ENCODE measurements at regions not wholly inside any gene's neighbourhood (a gene's known extent, or its start where the extent isn't known, plus 50 kb on each side); places are given as distances from the start of the nearest gene placed in this dataset.

- TF ChIP-seq CTCF (IDR thresholded peaks at IDR 0.05) (no peak), POLR2A (IDR thresholded peaks at IDR 0.05) (no peak)
Observed at GRCh38 chr10:28768227-28768626, 90.9 kb downstream of the BAMBI start.

Data from esophagus squamous epithelium (tissue), 4 donors.